DOHH2 (cell line): ENCODE measurements at regions not wholly inside any gene's neighbourhood (a gene's known extent, or its start where the extent isn't known, plus 50 kb on each side); places are given as distances from the start of the nearest gene placed in this dataset.

Experiments used
- H3F3A ChIP-seq: fragments of 200-600 bp; sonication (generic), shearing (Covaris generic); 2 replicates; pipeline ENCODE4 v1.6.0; 2016; ENCODE audit warnings: antibody characterized with exemption, mild to moderate bottlenecking; ENCODE audit not compliant: control insufficient read depth, insufficient read depth
- H3K27ac ChIP-seq: fragments of 200-600 bp; sonication (generic); 2 replicates; pipeline ENCODE4 v1.5.1; 2014; ENCODE audit warnings: low read depth, mild to moderate bottlenecking, low read length, moderate library complexity
- H3K27me3 ChIP-seq: fragments of 200-600 bp; sonication (generic); 2 replicates; pipeline ENCODE4 v1.6.1; 2014; ENCODE audit warnings: mild to moderate bottlenecking, low read length, mixed read lengths; ENCODE audit not compliant: control insufficient read depth
- H3K36me3 ChIP-seq: fragments of 200-600 bp; sonication (generic); 2 replicates; pipeline ENCODE4 v1.6.1; 2014; ENCODE audit warnings: mild to moderate bottlenecking, low read length, moderate library complexity, mixed read lengths; ENCODE audit not compliant: control insufficient read depth
- H3K4me1 ChIP-seq: fragments of 200-600 bp; sonication (generic); 2 replicates; pipeline ENCODE4 v1.6.1; 2014; ENCODE audit warnings: mild to moderate bottlenecking, low read length, mixed read lengths; ENCODE audit not compliant: control insufficient read depth
- H3K4me2 ChIP-seq: fragments of 200-600 bp; sonication (generic); 2 replicates; pipeline ENCODE4 v1.6.0; 2014; ENCODE audit warnings: mild to moderate bottlenecking, low read length, moderate library complexity
- H3K4me3 ChIP-seq: fragments of 200-600 bp; sonication (generic); 2 replicates; pipeline ENCODE4 v1.5.1; 2014; ENCODE audit warnings: mild to moderate bottlenecking, low read length, mixed read lengths
- H3K79me2 ChIP-seq: fragments of 200-600 bp; sonication (generic); 2 replicates; pipeline ENCODE4 v1.6.1; 2014; ENCODE audit warnings: mild to moderate bottlenecking, low read length, mixed read lengths; ENCODE audit not compliant: control insufficient read depth
- H3K9me2 ChIP-seq: fragments of 200-600 bp; sonication (generic); replicated peaks from 2 replicates; pipeline ENCODE4 v1.6.1; 2014; ENCODE audit warnings: mild to moderate bottlenecking, low read length, mixed read lengths; ENCODE audit not compliant: control insufficient read depth
- H3K9me3 ChIP-seq: fragments of 200-600 bp; sonication (generic); 2 replicates; pipeline ENCODE4 v1.6.1; 2014; ENCODE audit warnings: antibody characterized with exemption, low read length, mixed read lengths; ENCODE audit not compliant: control insufficient read depth, insufficient read depth
- H4K20me1 ChIP-seq: fragments of 200-600 bp; sonication (generic); 2 replicates; pipeline ENCODE4 v1.6.0; 2014; ENCODE audit warnings: low read depth, mild to moderate bottlenecking, antibody characterized with exemption, low read length, moderate library complexity; ENCODE audit not compliant: control insufficient read depth, insufficient read depth
- EZH2phosphoT487 ChIP-seq: fragments of 200-600 bp; sonication (generic); IDR thresholded peaks from 2 replicates; pipeline ENCODE4 v1.6.1; 2017; ENCODE audit warnings: borderline replicate concordance, mild to moderate bottlenecking, antibody characterized with exemption, low read length, moderate library complexity, mixed read lengths
- TF ChIP-seq, protein P1 (sequence below): fragments of 200-600 bp; sonication (generic); IDR thresholded peaks from one replicate; pipeline ENCODE4 v1.5.1; 2014; ENCODE audit warnings: antibody characterized with exemption, mild to moderate bottlenecking, low read depth, low read length; ENCODE audit not compliant: poor library complexity, severe bottlenecking

DNA sequence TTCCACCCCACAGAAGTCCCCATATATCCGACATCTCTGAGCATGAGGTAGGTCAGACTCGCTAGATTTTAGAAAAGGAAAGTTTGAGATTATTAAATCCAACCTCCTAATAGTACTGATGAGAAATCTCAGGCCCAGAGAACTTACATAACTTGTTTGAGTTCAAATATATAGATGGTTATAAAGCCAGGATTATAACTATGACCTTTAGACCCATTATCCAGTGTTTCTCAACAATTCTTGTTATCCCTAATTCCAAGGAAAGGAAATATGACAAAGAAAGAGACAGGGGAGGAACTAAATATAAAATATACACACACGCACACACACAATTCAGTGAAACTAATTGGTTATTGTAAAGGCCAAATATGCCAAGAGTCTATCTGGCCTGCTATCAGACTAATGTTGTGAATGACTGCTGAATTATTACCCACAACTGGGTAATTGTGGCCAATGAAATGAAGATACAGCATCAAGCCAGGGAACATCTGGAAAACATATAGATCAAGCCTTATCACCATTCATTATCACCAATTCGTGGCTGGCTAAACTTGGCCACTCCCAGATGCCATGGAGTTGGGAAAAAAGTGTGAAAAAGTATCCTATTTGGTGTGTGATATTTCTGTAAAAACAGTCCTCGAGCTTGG, 248.4 kb downstream of the PRELID2 start:
- Histone ChIP-seq H3K4me1 (no peaks in the 10 kb centered on the region), H3K27me3 (no peaks in the 10 kb centered on the region), H3F3A (no peaks in the 10 kb centered on the region), H3K9me2 (no peaks in the 10 kb centered on the region), H3K27ac (no peak overlapping the region), H4K20me1 (no peaks in the 10 kb centered on the region), H3K36me3 (no peaks in the 10 kb centered on the region), H3K9me3 (no peaks in the 10 kb centered on the region), H3K4me3 (no peak overlapping the region), H3K79me2 (no peaks in the 10 kb centered on the region), H3K4me2 (no peak overlapping the region)
- TF ChIP-seq, protein P1, sequence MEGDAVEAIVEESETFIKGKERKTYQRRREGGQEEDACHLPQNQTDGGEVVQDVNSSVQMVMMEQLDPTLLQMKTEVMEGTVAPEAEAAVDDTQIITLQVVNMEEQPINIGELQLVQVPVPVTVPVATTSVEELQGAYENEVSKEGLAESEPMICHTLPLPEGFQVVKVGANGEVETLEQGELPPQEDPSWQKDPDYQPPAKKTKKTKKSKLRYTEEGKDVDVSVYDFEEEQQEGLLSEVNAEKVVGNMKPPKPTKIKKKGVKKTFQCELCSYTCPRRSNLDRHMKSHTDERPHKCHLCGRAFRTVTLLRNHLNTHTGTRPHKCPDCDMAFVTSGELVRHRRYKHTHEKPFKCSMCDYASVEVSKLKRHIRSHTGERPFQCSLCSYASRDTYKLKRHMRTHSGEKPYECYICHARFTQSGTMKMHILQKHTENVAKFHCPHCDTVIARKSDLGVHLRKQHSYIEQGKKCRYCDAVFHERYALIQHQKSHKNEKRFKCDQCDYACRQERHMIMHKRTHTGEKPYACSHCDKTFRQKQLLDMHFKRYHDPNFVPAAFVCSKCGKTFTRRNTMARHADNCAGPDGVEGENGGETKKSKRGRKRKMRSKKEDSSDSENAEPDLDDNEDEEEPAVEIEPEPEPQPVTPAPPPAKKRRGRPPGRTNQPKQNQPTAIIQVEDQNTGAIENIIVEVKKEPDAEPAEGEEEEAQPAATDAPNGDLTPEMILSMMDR = no peak
- TF ChIP-seq EZH2phosphoT487 = no peak

DNA sequence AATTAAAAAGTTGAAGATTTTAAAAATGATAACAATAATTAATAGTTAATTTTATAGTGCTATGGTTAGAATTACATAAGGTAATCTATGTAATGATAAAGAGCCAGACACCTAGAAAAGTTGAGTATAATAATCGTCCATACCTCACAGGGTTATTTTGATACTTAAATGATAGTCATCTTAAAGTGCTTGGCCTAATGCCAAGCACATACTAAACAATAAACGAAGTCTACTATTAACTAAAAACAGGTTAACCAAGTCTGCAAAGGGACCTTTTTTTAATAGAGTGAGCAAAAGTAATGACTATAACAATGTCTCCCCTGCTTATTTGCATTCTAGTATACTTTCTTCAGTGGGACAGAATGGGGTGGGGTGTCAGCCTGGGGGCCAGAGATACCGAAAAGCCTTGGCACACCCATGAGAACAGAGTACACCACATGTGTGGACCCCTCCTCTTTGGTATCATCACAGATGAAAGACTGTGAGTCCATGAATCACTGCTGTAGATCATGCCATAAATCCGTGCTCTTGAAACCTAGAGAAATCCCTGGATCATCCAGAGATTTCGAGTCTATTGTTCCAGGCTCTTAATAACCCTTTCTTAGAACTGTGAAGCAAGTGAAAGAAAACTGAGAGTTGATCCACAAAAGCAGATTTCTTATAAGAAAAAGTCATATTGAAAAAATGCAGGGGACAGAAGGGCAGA, 249.5 kb downstream of the PRELID2 start:
- no peaks in the 10 kb centered on the region for H3K4me1 ChIP-seq
- no peak overlapping the region for H3K4me3 ChIP-seq
- H4K20me1 ChIP-seq = no peaks in the 10 kb centered on the region
- H3K27me3 ChIP-seq = no peaks in the 10 kb centered on the region
- no peaks in the 10 kb centered on the region for H3K9me3 ChIP-seq
- no peaks in the 10 kb centered on the region for H3K36me3 ChIP-seq
- H3K4me2 ChIP-seq = no peak overlapping the region
- H3K9me2 ChIP-seq = no peaks in the 10 kb centered on the region; the same call in 1 of the 2 replicates
- H3K27ac ChIP-seq = no peak overlapping the region
- no peaks in the 10 kb centered on the region for H3F3A ChIP-seq
- no peaks in the 10 kb centered on the region for H3K79me2 ChIP-seq
- TF ChIP-seq, protein P1 = no peak
- no peak for TF ChIP-seq EZH2phosphoT487

DNA sequence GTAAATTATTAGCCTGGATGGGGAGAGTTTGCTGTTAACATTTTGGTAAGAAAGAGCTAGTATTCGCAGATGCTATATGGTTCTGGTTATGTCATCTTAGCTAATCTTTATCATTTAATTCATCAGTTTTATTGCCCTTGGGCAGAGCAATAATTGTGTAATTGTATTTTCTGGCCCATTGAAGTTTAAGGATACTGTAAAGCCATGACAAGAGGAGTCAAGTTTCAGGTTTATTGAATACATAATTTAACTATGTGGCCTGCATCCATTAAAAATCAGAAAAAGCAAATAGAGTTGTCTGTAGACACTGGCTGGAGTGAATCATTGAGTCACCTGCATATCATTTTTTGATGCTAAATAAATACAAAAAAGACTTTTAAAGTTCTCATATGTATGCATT, 255.8 kb downstream of the PRELID2 start:
- H3K79me2 ChIP-seq = no peaks in the 10 kb centered on the region
- H3K4me1 ChIP-seq = no peaks in the 10 kb centered on the region
- no peak for TF ChIP-seq EZH2phosphoT487
- TF ChIP-seq, protein P1 = no peak
- no peaks in the 10 kb centered on the region; the same call in 1 of the 2 replicates for H3K9me2 ChIP-seq
- no peaks in the 10 kb centered on the region for H4K20me1 ChIP-seq
- H3K4me3 ChIP-seq = no peak overlapping the region
- no peak overlapping the region for H3K27ac ChIP-seq
- no peaks in the 10 kb centered on the region for H3K36me3 ChIP-seq
- no peaks in the 10 kb centered on the region for H3K9me3 ChIP-seq
- H3K27me3 ChIP-seq = no peaks in the 10 kb centered on the region
- H3F3A ChIP-seq = no peaks in the 10 kb centered on the region
- H3K4me2 ChIP-seq = no peak overlapping the region
